MM.1S (cell line): ENCODE measurements at regions not wholly inside any gene's neighbourhood (a gene's known extent, or its start where the extent isn't known, plus 50 kb on each side); places are given as distances from the start of the nearest gene placed in this dataset.

Experiments
- DNase-seq: peaks from one replicate; pipeline ENCODE4 v3.0.0-alpha.2; 2015
- H2AFZ ChIP-seq: fragments of 300-600 bp; sonication (generic); 2 replicates; pipeline ENCODE4 v1.6.0; 2016; ENCODE audit warnings: antibody characterized with exemption, low read length
- H3F3A ChIP-seq: fragments of 300-600 bp; sonication (generic); 2 replicates; pipeline ENCODE4 v1.6.1; 2016; ENCODE audit warnings: mild to moderate bottlenecking, antibody characterized with exemption, low read length, moderate library complexity, mixed read lengths; ENCODE audit not compliant: insufficient read depth
- H3K27ac ChIP-seq: fragments of 300-600 bp; sonication (generic); 2 replicates; pipeline ENCODE4 v1.5.1; 2016; ENCODE audit warnings: mild to moderate bottlenecking, low read length
- H3K27me3 ChIP-seq: fragments of 300-600 bp; sonication (generic); replicated peaks from 2 replicates; pipeline ENCODE4 v1.6.0; 2016; ENCODE audit warnings: low read length; ENCODE audit not compliant: insufficient read depth
- H3K36me3 ChIP-seq: fragments of 300-600 bp; sonication (generic); replicated peaks from 2 replicates; pipeline ENCODE4 v1.6.1; 2016; ENCODE audit warnings: mild to moderate bottlenecking, low read length, mixed read lengths; ENCODE audit not compliant: insufficient read depth
- H3K4me1 ChIP-seq: fragments of 300-600 bp; sonication (generic); 2 replicates; pipeline ENCODE4 v1.6.1; 2016; ENCODE audit warnings: low read length, mixed read lengths
- H3K4me2 ChIP-seq: fragments of 300-600 bp; sonication (generic); 2 replicates; pipeline ENCODE4 v1.6.0; 2016; ENCODE audit warnings: low read depth, low read length
- H3K4me3 ChIP-seq: fragments of 300-600 bp; sonication (generic); 2 replicates; pipeline ENCODE4 v1.5.1; 2016; ENCODE audit warnings: low read length, mixed read lengths
- H3K79me2 ChIP-seq: fragments of 300-600 bp; sonication (generic); 2 replicates; pipeline ENCODE4 v1.6.1; 2016; ENCODE audit warnings: mixed run types, low read length, mixed read lengths
- H3K9ac ChIP-seq: fragments of 300-600 bp; sonication (generic); 2 replicates; pipeline ENCODE4 v1.6.1; 2016; ENCODE audit warnings: low read length, mixed read lengths
- H3K9me2 ChIP-seq: fragments of 300-600 bp; sonication (generic); replicated peaks from 2 replicates; pipeline ENCODE4 v1.6.1; 2016; ENCODE audit warnings: mild to moderate bottlenecking, low read length, mixed read lengths; ENCODE audit not compliant: insufficient read depth
- H3K9me3 ChIP-seq: fragments of 300-600 bp; sonication (generic); replicated peaks from 2 replicates; pipeline ENCODE4 v1.6.1; 2016; ENCODE audit warnings: mild to moderate bottlenecking, low read length, mixed read lengths; ENCODE audit not compliant: insufficient read depth
- H4K20me1 ChIP-seq: fragments of 300-600 bp; sonication (generic); 2 replicates; pipeline ENCODE4 v1.6.1; 2016; ENCODE audit warnings: mild to moderate bottlenecking, low read length, moderate library complexity, mixed read lengths; ENCODE audit not compliant: insufficient read depth
- EZH2 ChIP-seq: fragments of 300-600 bp; sonication (generic); optimal IDR thresholded peaks from 2 replicates; pipeline ENCODE3; 2017; ENCODE audit warnings: low read depth, mild to moderate bottlenecking, antibody characterized with exemption, low read length, mixed read lengths
- EZH2phosphoT487 ChIP-seq: fragments of 300-600 bp; sonication (generic); IDR thresholded peaks from 2 replicates; pipeline ENCODE4 v1.6.1; 2018; ENCODE audit warnings: antibody characterized with exemption, low read length
- TF ChIP-seq, protein P1 (sequence below): fragments of 300-600 bp; sonication (generic); IDR thresholded peaks from 2 replicates; pipeline ENCODE4 v1.5.1; 2016; ENCODE audit warnings: antibody characterized with exemption, low read length, mixed read lengths

DNA sequence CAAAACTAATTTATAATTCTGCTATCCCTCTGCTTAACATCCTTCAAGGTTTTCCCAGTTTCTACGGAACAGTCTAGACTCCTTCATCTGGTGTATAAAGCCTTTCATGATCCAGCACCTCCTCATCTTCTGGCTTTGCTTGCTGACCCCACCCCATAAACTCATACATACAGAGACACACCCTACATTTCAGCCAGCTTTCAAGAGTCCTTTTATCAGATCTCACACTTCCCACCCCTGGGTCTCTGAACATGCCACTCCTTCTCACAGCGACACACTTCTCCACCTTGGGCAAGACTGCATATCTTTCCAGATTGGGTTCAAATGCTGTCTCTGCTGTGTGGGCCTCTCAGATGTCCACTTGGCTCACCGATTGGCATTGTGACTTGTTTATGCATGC, 166.8 kb upstream of the LPP start:
- Histone ChIP-seq H3K79me2 (no peaks in the 10 kb centered on the region), H4K20me1 (no peaks in the 10 kb centered on the region), H3K4me1 (no peaks in the 10 kb centered on the region), H3K9me2 (no peaks in the 10 kb centered on the region), H3K9me3 (no peaks in the 10 kb centered on the region), H3K27ac (no peak overlapping the region), H3F3A (no peaks in the 10 kb centered on the region), H3K4me2 (no peak overlapping the region), H3K27me3 (no peaks in the 10 kb centered on the region), H2AFZ (no peak overlapping the region), H3K9ac (no peak overlapping the region), H3K36me3 (no peaks in the 10 kb centered on the region), H3K4me3 (no peak overlapping the region)
- TF ChIP-seq, protein P1, sequence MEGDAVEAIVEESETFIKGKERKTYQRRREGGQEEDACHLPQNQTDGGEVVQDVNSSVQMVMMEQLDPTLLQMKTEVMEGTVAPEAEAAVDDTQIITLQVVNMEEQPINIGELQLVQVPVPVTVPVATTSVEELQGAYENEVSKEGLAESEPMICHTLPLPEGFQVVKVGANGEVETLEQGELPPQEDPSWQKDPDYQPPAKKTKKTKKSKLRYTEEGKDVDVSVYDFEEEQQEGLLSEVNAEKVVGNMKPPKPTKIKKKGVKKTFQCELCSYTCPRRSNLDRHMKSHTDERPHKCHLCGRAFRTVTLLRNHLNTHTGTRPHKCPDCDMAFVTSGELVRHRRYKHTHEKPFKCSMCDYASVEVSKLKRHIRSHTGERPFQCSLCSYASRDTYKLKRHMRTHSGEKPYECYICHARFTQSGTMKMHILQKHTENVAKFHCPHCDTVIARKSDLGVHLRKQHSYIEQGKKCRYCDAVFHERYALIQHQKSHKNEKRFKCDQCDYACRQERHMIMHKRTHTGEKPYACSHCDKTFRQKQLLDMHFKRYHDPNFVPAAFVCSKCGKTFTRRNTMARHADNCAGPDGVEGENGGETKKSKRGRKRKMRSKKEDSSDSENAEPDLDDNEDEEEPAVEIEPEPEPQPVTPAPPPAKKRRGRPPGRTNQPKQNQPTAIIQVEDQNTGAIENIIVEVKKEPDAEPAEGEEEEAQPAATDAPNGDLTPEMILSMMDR: no peak
- TF ChIP-seq EZH2phosphoT487: no peak
- no peak for TF ChIP-seq EZH2
- no peak for DNase-seq

DNA sequence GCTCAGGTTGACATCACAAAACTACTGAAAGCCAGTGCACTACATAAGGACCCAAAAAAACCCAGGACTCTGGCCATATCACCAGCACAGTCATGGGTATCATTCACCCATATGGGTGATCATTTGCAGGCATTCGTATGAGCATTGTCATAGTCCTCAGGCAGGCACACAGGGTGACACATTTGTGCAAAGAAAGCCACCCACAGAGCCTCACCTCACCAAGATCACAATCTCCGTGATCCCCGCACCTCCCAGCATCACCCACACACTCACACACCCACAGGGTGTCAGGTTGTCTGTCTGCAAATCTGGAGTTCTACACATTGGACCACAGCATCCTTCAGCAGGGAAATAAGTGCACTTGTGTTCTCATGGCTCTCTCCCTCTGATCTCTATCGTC, 166.0 kb upstream of the LPP start:
- no peaks in the 10 kb centered on the region for H3K79me2 ChIP-seq
- no peak overlapping the region for H3K27ac ChIP-seq
- no peak overlapping the region for H3K9ac ChIP-seq
- no peak overlapping the region for H3K4me2 ChIP-seq
- H3F3A ChIP-seq: no peaks in the 10 kb centered on the region
- H3K36me3 ChIP-seq: no peaks in the 10 kb centered on the region
- H4K20me1 ChIP-seq: no peaks in the 10 kb centered on the region
- no peak for DNase-seq
- H3K9me3 ChIP-seq: no peaks in the 10 kb centered on the region
- H3K9me2 ChIP-seq: no peaks in the 10 kb centered on the region
- TF ChIP-seq EZH2phosphoT487: no peak
- no peak for TF ChIP-seq EZH2
- TF ChIP-seq, protein P1: no peak
- no peak overlapping the region for H3K4me3 ChIP-seq
- H3K27me3 ChIP-seq: no peaks in the 10 kb centered on the region
- H2AFZ ChIP-seq: no peak overlapping the region
- H3K4me1 ChIP-seq: no peaks in the 10 kb centered on the region

DNA sequence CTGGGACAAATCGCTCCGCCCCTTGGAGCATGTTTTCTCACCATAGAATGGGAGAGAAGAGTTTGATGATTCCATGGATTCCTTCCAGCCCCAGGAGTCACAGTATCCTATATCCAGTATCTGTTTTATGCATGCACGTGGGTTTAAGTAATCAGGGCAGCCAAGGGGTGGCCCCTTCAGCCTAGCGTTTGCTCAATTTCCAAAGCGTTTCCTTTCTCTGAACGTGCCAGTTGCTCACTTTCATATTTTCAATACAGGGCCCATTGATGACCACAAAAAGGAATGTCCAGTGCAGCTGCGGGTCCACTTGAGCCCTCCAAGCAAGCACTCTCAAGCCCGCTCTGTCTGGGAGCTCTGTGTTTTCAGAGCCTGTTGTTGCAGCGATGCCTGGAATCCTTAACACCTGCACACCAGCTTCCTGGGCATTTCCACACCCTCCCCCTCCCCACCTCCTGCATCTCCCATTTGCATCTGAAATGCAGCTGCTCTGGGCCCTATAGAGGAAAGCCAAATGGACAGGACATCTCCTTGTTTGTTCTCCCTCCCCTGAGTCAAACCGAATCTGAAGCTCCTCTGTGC, 164.3 kb upstream of the LPP start:
- Histone ChIP-seq H3F3A (no peaks in the 10 kb centered on the region), H3K4me3 (no peak overlapping the region), H3K27ac (no peak overlapping the region), H3K9ac (no peak overlapping the region), H3K4me2 (no peak overlapping the region), H2AFZ (no peak overlapping the region), H3K79me2 (no peaks in the 10 kb centered on the region), H3K27me3 (no peaks in the 10 kb centered on the region), H4K20me1 (no peaks in the 10 kb centered on the region), H3K36me3 (no peaks in the 10 kb centered on the region), H3K4me1 (no peaks in the 10 kb centered on the region), H3K9me3 (no peaks in the 10 kb centered on the region), H3K9me2 (no peaks in the 10 kb centered on the region)
- TF ChIP-seq EZH2: no peak
- TF ChIP-seq, protein P1: no peak
- TF ChIP-seq EZH2phosphoT487: no peak
- no peak for DNase-seq
